ENCODE measurements at regions not wholly inside any gene's neighbourhood (a gene's known extent, or its start where the extent isn't known, plus 50 kb on each side); places are given as distances from the start of the nearest gene placed in this dataset.

DNA sequence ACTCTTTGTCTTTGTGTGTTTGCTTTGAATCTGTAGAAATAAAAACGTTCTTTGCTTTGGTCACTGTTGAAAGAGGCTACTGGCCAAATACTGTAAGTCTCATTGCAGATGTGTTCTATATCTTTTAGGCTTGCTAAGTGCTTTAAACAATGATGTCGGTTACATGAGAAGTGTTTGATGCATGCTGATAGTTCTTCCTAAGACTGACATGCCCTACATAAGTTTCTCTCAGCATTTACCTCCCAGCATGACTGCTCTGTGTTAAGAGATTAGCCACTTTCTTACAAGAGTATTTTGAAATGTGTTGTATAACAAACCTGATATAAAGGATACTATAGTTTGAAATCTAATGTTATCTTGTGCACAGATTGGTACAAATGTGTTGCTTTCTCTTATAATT is 1088.7 kb downstream of the NSUN3 start:
- TF ChIP-seq CEBPB (IDR thresholded peaks at IDR 0.05; ENCODE audit: low read depth): no peak
- TF ChIP-seq, protein P1, sequence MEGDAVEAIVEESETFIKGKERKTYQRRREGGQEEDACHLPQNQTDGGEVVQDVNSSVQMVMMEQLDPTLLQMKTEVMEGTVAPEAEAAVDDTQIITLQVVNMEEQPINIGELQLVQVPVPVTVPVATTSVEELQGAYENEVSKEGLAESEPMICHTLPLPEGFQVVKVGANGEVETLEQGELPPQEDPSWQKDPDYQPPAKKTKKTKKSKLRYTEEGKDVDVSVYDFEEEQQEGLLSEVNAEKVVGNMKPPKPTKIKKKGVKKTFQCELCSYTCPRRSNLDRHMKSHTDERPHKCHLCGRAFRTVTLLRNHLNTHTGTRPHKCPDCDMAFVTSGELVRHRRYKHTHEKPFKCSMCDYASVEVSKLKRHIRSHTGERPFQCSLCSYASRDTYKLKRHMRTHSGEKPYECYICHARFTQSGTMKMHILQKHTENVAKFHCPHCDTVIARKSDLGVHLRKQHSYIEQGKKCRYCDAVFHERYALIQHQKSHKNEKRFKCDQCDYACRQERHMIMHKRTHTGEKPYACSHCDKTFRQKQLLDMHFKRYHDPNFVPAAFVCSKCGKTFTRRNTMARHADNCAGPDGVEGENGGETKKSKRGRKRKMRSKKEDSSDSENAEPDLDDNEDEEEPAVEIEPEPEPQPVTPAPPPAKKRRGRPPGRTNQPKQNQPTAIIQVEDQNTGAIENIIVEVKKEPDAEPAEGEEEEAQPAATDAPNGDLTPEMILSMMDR (IDR thresholded peaks at IDR 0.05 in 2 of 3, conservative IDR thresholded peaks at IDR 0.05 in 1 of 3; ENCODE audit: borderline replicate concordance in 1 of 3, insufficient read depth in 1 of 3, low read depth in 2 of 3, low read length in 2 of 3): no peak
